ENCODE measurements at regions not wholly inside any gene's neighbourhood (a gene's known extent, or its start where the extent isn't known, plus 50 kb on each side); places are given as distances from the start of the nearest gene placed in this dataset.
"Not testable (repeated sequence)": the region's sequence is repeated elsewhere in the genome, so short reads cannot be mapped to it uniquely, and the experiment has no call there.

- no peaks in the 10 kb centered on the region for H3K9me2 ChIP-seq (replicated peaks; ENCODE audit: low read depth, low read length)
- H3K4me2 ChIP-seq (ENCODE audit: low read depth, low read length, poor library complexity, severe bottlenecking), result no peak overlapping the region
- peaks cover 32% of the 10 kb centered on the region for H3K4me1 ChIP-seq (ENCODE audit: insufficient read depth, low read length, poor library complexity, severe bottlenecking)
- no peak overlapping the region for H3K4me3 ChIP-seq (ENCODE audit: low read length, poor library complexity, severe bottlenecking)
- H4K20me1 ChIP-seq (ENCODE audit: insufficient read depth, low read length, poor library complexity, severe bottlenecking), result no peaks in the 10 kb centered on the region
- H3K9me3 ChIP-seq (ENCODE audit: insufficient read depth, low read depth, low read length), result no peaks in the 10 kb centered on the region
- TF ChIP-seq CTCF (conservative IDR thresholded peaks at IDR 0.05; ENCODE audit: low read length) (no peak), EZH2phosphoT487 (IDR thresholded peaks at IDR 0.05; ENCODE audit: borderline replicate concordance) (no peak)
- H3K27me3 ChIP-seq (ENCODE audit: insufficient read depth, low read length, poor library complexity, severe bottlenecking), result no peaks in the 10 kb centered on the region
- no peaks in the 10 kb centered on the region for H3F3A ChIP-seq (ENCODE audit: low read depth)
- H2AFZ ChIP-seq (ENCODE audit: low read length), result no peak overlapping the region
- no peaks in the 10 kb centered on the region for H3K79me2 ChIP-seq (ENCODE audit: insufficient read depth, low read length)
- H3K36me3 ChIP-seq (ENCODE audit: insufficient read depth, low read length), result no peaks in the 10 kb centered on the region
- no peak overlapping the region for H3K9ac ChIP-seq (ENCODE audit: low read depth, low read length, poor library complexity, severe bottlenecking)
These were observed 508.9 kb upstream of the TBL1XR1 start for GRCh38 chr3:177705976-177706823.

- peaks cover 33% of the 10 kb centered on the region for H3K4me1 ChIP-seq (ENCODE audit: insufficient read depth, low read length, poor library complexity, severe bottlenecking)
- H3K9me2 ChIP-seq (replicated peaks; ENCODE audit: low read depth, low read length); H3K9ac ChIP-seq (ENCODE audit: low read depth, low read length, poor library complexity, severe bottlenecking); H3F3A ChIP-seq (ENCODE audit: low read depth); H3K36me3 ChIP-seq (ENCODE audit: insufficient read depth, low read length); H4K20me1 ChIP-seq (ENCODE audit: insufficient read depth, low read length, poor library complexity, severe bottlenecking); H3K4me3 ChIP-seq (ENCODE audit: low read length, poor library complexity, severe bottlenecking); H3K4me2 ChIP-seq (ENCODE audit: low read depth, low read length, poor library complexity, severe bottlenecking); H3K79me2 ChIP-seq (ENCODE audit: insufficient read depth, low read length); H2AFZ ChIP-seq (ENCODE audit: low read length); H3K9me3 ChIP-seq (ENCODE audit: insufficient read depth, low read depth, low read length); H3K27me3 ChIP-seq (ENCODE audit: insufficient read depth, low read length, poor library complexity, severe bottlenecking): not testable (repeated sequence)
These were observed 512.2 kb upstream of the TBL1XR1 start for GRCh38 chr3:177709470-177709869.

- H3K4me2 ChIP-seq (ENCODE audit: low read depth, low read length, poor library complexity, severe bottlenecking), result no peak overlapping the region
- no peak overlapping the region for H3K4me3 ChIP-seq (ENCODE audit: low read length, poor library complexity, severe bottlenecking)
- H3K36me3 ChIP-seq (ENCODE audit: insufficient read depth, low read length), result no peaks in the 10 kb centered on the region
These were observed 513.2 kb upstream of the TBL1XR1 start for GRCh38 chr3:177710506-177710905.

More at GRCh38 chr3:177710506-177710905, 513.2 kb upstream of the TBL1XR1 start:
- H3K4me1 ChIP-seq (ENCODE audit: insufficient read depth, low read length, poor library complexity, severe bottlenecking), result peaks cover 36% of the 10 kb centered on the region
- TF ChIP-seq EZH2phosphoT487 (IDR thresholded peaks at IDR 0.05; ENCODE audit: borderline replicate concordance) (no peak), CTCF (conservative IDR thresholded peaks at IDR 0.05; ENCODE audit: low read length) (no peak)
- H3K9me2 ChIP-seq (replicated peaks; ENCODE audit: low read depth, low read length), result no peaks in the 10 kb centered on the region
- no peaks in the 10 kb centered on the region for H3K9me3 ChIP-seq (ENCODE audit: insufficient read depth, low read depth, low read length)
- H3F3A ChIP-seq (ENCODE audit: low read depth), result no peaks in the 10 kb centered on the region
- 0 out of 2 replicates have a peak overlapping the region, but pooled peaks have one; percentile 9 for H2AFZ ChIP-seq (ENCODE audit: low read length)
- no peaks in the 10 kb centered on the region for H3K27me3 ChIP-seq (ENCODE audit: insufficient read depth, low read length, poor library complexity, severe bottlenecking)
- H3K79me2 ChIP-seq (ENCODE audit: insufficient read depth, low read length), result no peaks in the 10 kb centered on the region
- no peak overlapping the region for H3K9ac ChIP-seq (ENCODE audit: low read depth, low read length, poor library complexity, severe bottlenecking)
- H4K20me1 ChIP-seq (ENCODE audit: insufficient read depth, low read length, poor library complexity, severe bottlenecking), result no peaks in the 10 kb centered on the region

Data from Loucy (cell line).